DMS53 treated with DMSO at 0.1 percent for 48 hours (cell line): ENCODE measurements at regions not wholly inside any gene's neighbourhood (a gene's known extent, or its start where the extent isn't known, plus 50 kb on each side); places are given as distances from the start of the nearest gene placed in this dataset.

Experiments used
- DNase-seq: peaks from one replicate; lab custom pipeline; 2025; ENCODE audit not compliant: unreplicated experiment; lab: John Stamatoyannopoulos, UW

- DNase-seq = no peak
These were observed 64.2 kb downstream of the LLPH start for GRCh38 chr12:66066137-66066928.

DNA sequence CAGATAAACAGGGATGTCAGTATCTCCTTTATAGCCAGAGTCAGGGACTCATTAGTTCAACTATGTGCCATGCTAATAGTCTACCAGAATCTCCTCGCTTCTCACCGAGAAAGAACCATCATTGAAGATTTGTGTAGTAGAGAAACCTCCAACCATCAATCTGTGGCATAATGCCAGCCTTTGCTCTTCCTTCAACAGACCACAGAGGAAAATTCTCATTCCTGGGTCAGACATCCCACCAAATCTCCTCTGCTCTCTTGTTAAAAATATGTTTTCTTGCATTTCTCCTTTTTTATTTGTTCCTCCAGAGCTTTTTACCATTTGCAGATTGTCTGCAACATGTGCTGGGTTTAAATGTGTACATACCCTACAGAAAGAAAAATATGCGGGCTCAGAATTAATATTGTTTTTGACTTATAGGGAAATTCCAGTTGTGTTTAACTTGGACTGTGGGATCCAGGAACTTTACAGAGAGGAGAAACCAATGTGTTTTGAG lies 64.9 kb downstream of the LLPH start:
- no peak for DNase-seq

GRCh38 chr12:66065150-66065549 lies 65.4 kb downstream of the LLPH start:
- no peak for DNase-seq

DNA sequence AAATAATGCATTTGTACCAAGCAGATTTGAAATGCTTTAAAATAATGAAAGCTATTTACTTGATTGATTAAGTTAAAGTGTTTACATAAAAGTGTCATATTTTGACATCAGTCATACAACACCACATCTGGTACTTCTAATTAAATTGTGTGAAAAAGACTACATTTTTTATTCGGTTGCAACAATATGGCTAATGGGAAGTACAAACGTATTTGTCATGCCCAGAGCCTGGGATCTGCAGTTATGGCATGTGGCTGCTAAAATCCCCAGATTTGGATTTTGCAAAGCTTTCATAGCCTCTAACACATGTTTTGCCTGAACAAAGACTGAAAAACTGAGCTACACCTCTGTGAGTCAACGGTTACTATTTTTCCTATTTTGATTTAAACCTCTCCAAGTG lies 66.6 kb downstream of the LLPH start:
- no peak for DNase-seq

DNA sequence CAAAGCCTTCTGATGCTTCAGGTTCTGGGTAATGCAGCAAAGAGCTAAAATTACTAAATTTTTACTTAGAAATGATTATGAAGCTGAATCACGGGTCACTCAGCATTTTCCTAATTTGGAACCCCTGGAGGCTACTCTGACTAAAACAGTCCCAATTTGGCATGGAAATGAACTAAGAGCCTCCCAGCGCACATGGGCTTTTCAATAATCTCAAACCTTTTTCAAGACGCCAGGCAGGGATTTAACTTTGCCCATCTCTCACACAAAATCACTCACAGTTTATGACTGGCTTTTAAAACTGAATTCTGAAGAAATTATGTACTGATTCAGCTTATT lies 68.3 kb downstream of the LLPH start:
- DNase-seq = no peak

DNA sequence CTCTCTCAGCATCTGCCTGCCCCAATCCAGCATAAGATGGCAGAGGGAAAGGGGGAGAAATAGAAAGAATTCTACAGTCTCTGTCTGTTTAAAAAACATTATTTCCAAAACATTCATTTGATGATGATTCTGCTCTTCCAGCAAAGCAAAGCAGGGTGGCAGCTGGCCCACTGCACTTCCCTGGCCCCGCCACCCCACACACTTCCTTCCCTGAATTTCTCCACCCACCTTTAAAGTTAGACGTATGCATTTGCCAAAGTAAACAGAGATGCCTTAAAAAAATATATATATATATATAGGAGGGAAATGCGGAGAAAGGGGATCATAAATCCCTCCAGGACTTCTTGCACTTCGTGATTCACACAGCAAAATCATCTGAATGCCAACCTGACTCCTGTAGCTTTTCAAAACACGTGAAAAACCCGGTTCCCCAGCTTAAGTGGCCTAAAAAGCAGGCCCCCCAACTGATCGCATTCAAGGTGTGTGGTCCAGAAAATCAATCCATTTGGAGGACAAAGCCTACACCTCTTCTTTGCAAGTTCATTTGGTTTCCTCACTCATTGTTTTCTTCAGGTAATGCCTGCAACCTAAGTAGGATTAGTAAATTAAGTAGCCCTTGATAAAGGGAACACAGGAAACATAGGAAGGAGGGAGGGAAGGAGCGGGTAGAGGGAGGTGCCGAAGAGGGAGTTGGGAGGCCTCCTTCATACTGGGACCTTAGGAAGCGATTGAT lies 68.8 kb downstream of the LLPH start:
- no peak for DNase-seq

DNA sequence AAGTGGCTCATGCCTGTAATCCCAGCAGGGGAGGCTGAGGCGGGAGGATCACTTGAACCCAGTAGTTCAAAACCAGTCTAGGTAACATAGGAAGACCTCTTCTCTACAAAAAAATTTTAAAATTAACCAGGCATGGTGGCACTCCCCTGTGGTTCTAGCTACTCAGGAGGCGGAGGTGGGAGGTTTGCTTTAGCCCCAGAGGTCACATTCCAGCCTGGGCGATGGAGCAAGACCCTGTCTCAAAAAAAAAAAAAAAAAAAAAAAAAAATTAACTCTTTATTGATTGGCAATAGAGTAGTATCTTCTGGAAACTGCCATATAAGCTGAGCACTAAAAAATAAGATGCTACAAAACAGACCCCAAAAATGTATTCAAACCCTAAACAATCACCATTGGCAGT lies 69.5 kb downstream of the LLPH start:
- no peak for DNase-seq

DNA sequence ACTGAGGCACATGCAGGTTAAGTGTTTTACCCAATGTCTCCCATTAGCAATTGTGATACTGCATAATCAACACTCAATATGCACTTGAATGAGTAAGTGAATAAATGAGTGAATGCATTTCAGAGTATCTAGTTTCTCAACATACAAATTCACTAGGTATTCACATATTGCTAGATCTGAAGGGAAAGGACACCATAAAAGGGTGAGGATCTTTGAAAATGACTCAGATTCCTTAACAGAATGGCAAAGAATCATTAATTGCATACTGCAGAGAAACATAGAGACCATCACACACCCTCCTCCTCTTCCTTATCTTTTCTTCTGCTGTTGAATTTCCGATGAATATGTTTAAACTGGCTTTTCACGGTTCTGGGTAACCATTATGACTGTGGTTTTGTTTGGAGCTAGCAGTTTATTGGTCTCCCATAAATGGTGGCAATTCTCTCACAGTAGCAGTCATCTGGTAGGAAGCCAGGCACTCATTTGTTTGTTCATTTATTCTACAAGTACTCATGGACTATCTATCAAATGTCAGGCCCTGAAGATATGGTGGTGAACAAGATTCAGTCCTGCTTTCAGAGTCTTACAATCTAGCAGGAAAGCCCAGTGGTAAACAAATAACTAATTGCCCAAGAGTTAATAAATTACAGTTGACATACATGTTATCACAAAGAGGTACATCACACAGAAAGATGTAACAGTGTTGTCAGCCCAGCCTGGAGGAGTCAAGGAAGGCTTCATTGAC lies 70.2 kb downstream of the LLPH start:
- no peak for DNase-seq

- DNase-seq = no peak
These were observed 70.9 kb downstream of the LLPH start for GRCh38 chr12:66059666-66060065.

DNA sequence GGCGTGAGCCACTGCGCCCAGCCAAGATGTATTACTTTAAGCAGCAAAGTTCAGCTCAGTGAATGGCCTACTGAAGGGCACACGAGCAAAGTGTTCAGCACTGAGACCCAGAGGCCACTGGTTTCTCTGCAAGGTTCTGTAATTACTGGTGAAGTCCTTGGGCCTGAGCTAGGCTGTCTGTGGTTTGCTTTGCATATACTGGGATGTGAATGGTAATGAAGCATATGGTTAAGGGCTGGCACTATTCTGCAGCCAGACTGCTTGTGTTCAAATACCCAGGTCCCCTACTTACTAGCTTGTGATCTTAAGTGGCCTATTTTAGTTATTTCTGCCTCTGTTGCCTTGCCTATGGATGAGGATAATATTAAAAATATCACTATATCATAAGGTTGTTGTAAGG lies 72.0 kb downstream of the LLPH start:
- no peak for DNase-seq

GRCh38 chr12:66055837-66056319 lies 74.7 kb downstream of the LLPH start:
- DNase-seq = no peak

GRCh38 chr12:66052988-66053615 lies 77.4 kb downstream of the LLPH start:
- DNase-seq = no peak

DNA sequence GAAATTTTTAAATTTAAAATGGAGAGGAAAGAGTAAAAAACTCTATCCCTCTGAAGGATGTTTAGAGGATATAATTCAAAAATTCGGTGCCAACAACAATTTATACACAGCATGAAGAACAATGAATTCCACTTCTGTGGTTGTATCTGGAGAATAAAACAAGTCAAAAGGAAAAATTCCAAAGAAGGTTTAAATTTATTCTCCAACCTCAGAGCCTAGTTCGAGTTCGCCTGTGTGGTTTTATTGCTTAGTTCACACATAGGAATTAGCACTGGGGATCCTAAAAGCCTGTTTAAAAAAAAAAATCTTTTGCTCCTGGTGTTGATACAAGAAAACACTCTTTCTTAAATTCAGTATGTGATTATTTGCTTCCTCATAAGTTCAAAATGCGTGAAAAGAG lies 79.2 kb downstream of the LLPH start:
- no peak for DNase-seq

GRCh38 chr12:66050610-66051009 lies 79.9 kb downstream of the LLPH start:
- no peak for DNase-seq

DNA sequence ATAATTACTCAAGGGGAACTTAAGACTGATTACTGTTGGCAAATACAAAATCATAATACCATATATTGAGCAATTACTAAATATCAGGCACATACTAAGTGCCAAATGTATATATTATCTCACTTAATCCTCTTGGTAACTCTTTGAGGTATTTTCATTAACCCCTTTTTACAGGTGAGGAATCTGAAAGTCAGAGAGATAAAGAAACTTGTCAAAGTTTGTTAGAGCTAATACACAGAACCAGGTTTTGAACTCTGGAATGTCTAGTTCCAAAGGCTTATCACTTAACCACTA lies 80.3 kb downstream of the LLPH start:
- no peak for DNase-seq

DNA sequence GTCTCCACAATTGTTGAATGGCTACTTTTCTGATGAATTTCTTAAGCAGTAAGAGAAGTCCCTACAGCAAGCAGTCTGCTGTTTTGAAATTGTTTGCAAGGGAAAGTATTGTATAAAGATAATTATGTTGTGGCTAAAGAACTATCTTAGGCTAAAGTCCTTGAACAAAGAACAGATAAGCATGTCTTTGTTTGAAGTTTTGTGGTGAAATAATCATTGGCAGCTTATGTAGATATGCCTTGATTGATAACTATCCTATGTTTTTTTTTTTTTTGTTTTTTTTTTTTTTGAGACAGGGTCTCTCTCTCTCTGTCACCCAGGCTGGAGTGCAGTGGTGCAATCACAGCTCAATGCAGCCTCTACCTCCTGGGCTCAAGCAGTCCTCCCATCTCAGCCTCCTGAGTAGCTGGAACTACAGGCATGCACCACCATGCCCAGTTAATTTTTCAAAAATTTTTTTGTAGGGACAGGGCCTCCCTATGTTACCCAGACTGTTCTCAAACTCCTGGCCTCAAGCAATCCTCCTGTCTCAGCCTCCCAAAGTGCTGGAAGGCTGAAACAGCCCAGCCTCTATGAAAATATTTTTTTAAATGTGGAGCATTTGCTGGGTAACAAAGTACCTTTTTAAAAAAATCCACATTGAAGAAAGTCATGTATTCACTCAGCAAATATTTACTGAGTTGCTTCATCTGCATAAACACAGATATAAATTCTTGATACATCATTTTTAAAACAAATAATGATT lies 80.8 kb downstream of the LLPH start:
- no peak for DNase-seq

- no peak for DNase-seq
These were observed 81.6 kb downstream of the LLPH start for GRCh38 chr12:66048835-66049537.

- DNase-seq = no peak
These were observed 82.2 kb downstream of the LLPH start for GRCh38 chr12:66048218-66048834.

DNA sequence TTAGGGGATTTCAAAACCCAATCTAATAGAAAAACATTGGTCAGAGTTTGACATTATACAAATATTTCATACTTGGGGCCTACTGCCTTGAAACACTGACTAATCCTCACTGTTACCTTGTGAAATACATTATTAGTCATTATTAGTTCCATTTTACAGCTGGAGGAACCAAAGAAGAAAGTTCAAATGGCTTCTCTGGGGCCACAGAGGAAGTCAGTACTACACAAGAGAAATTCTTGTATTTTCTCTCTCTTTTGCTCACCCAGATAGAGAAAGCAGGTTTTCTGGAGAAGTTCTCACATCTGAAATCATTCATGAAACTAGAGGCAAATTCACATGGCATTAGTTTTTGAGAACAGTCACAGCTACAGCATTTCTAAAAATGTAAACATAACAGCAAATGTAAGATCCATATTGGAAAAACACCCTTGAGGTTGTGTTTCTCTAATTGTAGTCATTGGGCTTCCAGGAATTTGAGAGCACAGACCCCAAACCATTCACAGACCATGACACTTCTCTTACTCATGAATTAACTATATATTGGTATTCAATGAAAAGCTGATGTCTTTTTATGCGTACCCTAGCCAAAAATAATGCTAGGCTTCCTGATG lies 83.0 kb downstream of the LLPH start:
- no peak for DNase-seq
